ENCODE measurements at regions not wholly inside any gene's neighbourhood (a gene's known extent, or its start where the extent isn't known, plus 50 kb on each side); places are given as distances from the start of the nearest gene placed in this dataset.

GRCh38 chr19:5228932-5229777 is 111.5 kb downstream of the PTPRS start:
- DNase-seq (ENCODE audit: low spot score) (no peak), ATAC-seq (ENCODE audit: low FRiP score) (peak; percentile 58)
- no peak for TF ChIP-seq CTCF (IDR thresholded peaks at IDR 0.05)

- DNase-seq (ENCODE audit: low spot score) (no peak), ATAC-seq (ENCODE audit: low FRiP score) (no peak)
- no peak for TF ChIP-seq CTCF (IDR thresholded peaks at IDR 0.05)
Measured at GRCh38 chr19:5228490-5228889, 112.1 kb downstream of the PTPRS start.

- DNase-seq (ENCODE audit: low spot score), result no peak
- no peak for TF ChIP-seq CTCF (IDR thresholded peaks at IDR 0.05)
- ATAC-seq (ENCODE audit: low FRiP score), result no peak
Measured at GRCh38 chr19:5225486-5226345, 114.9 kb downstream of the PTPRS start.

- no peak for TF ChIP-seq CTCF (IDR thresholded peaks at IDR 0.05)
- ATAC-seq (ENCODE audit: low FRiP score), result no peak
- DNase-seq (ENCODE audit: low spot score), result no peak
Measured at GRCh38 chr19:5224480-5224879, 116.1 kb downstream of the PTPRS start.

- DNase-seq (ENCODE audit: low spot score), result no peak
- TF ChIP-seq CTCF (IDR thresholded peaks at IDR 0.05), result no peak
- no peak for ATAC-seq (ENCODE audit: low FRiP score)
Measured at GRCh38 chr19:5222821-5223321, 117.7 kb downstream of the PTPRS start.

GRCh38 chr19:5222178-5222577 is 118.4 kb downstream of the PTPRS start:
- ATAC-seq (ENCODE audit: low FRiP score), result no peak
- no peak for TF ChIP-seq CTCF (IDR thresholded peaks at IDR 0.05)
- DNase-seq (ENCODE audit: low spot score), result no peak
